Esophagus squamous epithelium (tissue), 4 donors: ENCODE measurements at regions not wholly inside any gene's neighbourhood (a gene's known extent, or its start where the extent isn't known, plus 50 kb on each side); places are given as distances from the start of the nearest gene placed in this dataset.

Source experiments
- POLR2A ChIP-seq, 4 donors: fragments of 450-650 bp; IDR thresholded peaks; one replicate each; pipeline ENCODE4 v1.6.1; 2017; ENCODE audit warnings: antibody characterized with exemption in 4 of 4, mild to moderate bottlenecking in 4 of 4, moderate library complexity in 3 of 4
- TF ChIP-seq, protein P1 (sequence below), 6 experiments: fragments of 450-650 bp in 4 of 6; fragments of 200-600 bp in 2 of 6; sonication (generic) in 2 of 6; IDR thresholded peaks; one replicate each; pipeline ENCODE4 v1.5.1; 2016 to 2019; ENCODE audit warnings: antibody characterized with exemption in 6 of 6, mild to moderate bottlenecking in 4 of 6, moderate library complexity in 4 of 6

DNA sequence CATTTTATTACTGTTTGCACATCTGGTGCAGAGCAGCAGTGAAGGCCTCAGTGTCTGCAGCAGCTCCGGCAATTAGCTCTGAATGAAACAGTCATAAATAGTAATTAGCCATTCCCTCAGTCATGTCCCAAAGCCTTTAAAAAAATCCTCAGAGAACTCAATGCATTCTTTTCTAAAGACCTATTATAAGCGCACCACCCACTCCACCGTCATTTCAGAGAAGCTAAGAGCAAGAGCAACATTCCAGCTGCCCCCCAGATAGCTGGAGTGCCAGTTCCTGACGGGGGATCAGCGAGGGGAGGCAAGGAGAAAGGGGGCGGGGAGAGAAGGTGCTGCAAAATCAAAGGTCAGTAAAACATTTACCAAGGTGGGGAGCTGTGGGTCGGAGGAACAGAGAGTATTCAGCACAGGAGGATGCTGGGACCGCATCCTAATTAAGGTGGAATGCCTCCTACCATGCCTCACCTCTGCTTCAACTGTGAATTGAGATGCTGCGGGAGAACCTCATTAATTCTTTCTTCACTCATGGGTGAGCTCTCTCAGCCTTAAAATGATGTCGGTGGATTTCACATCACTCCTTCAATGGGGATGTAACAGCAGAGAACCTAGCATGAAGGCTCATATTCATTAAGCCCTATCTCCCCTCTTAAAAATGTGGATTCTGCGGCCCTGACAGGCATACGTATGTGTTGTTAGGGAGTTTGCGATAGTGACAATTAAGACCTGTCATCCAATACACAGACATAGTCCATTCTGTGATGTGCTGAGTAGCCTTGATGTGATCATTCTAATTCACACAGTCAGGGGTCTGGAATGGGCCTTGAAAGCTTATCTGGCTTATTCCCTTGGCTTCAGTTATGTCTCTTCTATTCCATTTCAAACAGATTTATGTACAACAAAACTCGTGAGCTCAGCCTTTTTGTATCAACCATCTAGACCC, 469.5 kb upstream of the NRSN1 start:
- TF ChIP-seq, protein P1, sequence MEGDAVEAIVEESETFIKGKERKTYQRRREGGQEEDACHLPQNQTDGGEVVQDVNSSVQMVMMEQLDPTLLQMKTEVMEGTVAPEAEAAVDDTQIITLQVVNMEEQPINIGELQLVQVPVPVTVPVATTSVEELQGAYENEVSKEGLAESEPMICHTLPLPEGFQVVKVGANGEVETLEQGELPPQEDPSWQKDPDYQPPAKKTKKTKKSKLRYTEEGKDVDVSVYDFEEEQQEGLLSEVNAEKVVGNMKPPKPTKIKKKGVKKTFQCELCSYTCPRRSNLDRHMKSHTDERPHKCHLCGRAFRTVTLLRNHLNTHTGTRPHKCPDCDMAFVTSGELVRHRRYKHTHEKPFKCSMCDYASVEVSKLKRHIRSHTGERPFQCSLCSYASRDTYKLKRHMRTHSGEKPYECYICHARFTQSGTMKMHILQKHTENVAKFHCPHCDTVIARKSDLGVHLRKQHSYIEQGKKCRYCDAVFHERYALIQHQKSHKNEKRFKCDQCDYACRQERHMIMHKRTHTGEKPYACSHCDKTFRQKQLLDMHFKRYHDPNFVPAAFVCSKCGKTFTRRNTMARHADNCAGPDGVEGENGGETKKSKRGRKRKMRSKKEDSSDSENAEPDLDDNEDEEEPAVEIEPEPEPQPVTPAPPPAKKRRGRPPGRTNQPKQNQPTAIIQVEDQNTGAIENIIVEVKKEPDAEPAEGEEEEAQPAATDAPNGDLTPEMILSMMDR (IDR thresholded peaks at IDR 0.05) = no peak
- no peak for TF ChIP-seq POLR2A (IDR thresholded peaks at IDR 0.05)
